ENCODE measurements at regions not wholly inside any gene's neighbourhood (a gene's known extent, or its start where the extent isn't known, plus 50 kb on each side); places are given as distances from the start of the nearest gene placed in this dataset.

- Histone ChIP-seq H3K4me3 (no peak overlapping the region), H2AFZ (ENCODE audit: control insufficient read depth, low read depth, low read length) (no peak overlapping the region), H3K4me2 (ENCODE audit: control insufficient read depth, insufficient read depth) (no peak overlapping the region), H3K4me1 (ENCODE audit: control insufficient read depth, insufficient read depth, low read length) (no peaks in the 10 kb centered on the region), H3K36me3 (ENCODE audit: control insufficient read depth in 2 of 2, insufficient read depth in 2 of 2, low read length in 1 of 2) (no peaks in the 10 kb centered on the region), H3K79me2 (ENCODE audit: control insufficient read depth, insufficient read depth, low read length) (no peaks in the 10 kb centered on the region), H4K20me1 (ENCODE audit: control insufficient read depth, insufficient read depth) (no peaks in the 10 kb centered on the region), H3K27ac (ENCODE audit: control insufficient read depth, insufficient read depth) (no peak overlapping the region), H3K9ac (ENCODE audit: control insufficient read depth, insufficient read depth, low read length) (no peak overlapping the region), H3K9me3 (replicated peaks; ENCODE audit: control insufficient read depth, insufficient read depth, low read length) (no peaks in the 10 kb centered on the region), H3K27me3 (replicated peaks in 1 of 2; ENCODE audit: control insufficient read depth in 2 of 2, insufficient read depth in 2 of 2, low read length in 1 of 2) (no peaks in the 10 kb centered on the region)
- intact Hi-C loops (cut with micrococcal nuclease; ENCODE audit: unreplicated experiment) (no loop called here), in situ Hi-C loops (cut with MboI) (no loop called here)
- ChIA-PET RAD21 (ENCODE audit: unreplicated experiment) (no interaction called here), SMC1A (ENCODE audit: uncharacterized antibody, unreplicated experiment) (no interaction called here), CTCF (no interaction called here), POLR2A (no interaction called here)
- TF ChIP-seq GABPA (IDR thresholded peaks at IDR 0.05; ENCODE audit: low read depth) (no peak), MYC (IDR thresholded peaks at IDR 0.05; ENCODE audit: insufficient read depth, insufficient read length, insufficient replicate concordance, low read length, severe bottlenecking) (no peak), MAX (IDR thresholded peaks at IDR 0.05; ENCODE audit: low read depth, low read length) (no peak), NR2F1 (conservative IDR thresholded peaks at IDR 0.05) (no peak), ZNF217 (IDR thresholded peaks at IDR 0.05) (no peak), E2F4 (IDR thresholded peaks at IDR 0.05; ENCODE audit: low read depth, low read length) (no peak), HDAC2 (IDR thresholded peaks at IDR 0.05) (no peak)
- 2% methylated on average over 4 of the region's 4 CpGs for WGBS (ENCODE audit: insufficient coverage, insufficient replicate concordance, low lambda C conversion rate, missing lambda C conversion rate)
- no peak for ATAC-seq
- BruUV-seq (replicated peaks) = no TSS peak
- no peak for DNase-seq (ENCODE audit: low read depth, low spot score)
- no peak for FAIRE-seq
These were observed 877.7 kb downstream of the TLE4 start for GRCh38 chr9:80449513-80449912.

GRCh38 chr9:80448996-80449395 is 877.2 kb downstream of the TLE4 start:
- H3K4me2 ChIP-seq (ENCODE audit: control insufficient read depth, insufficient read depth) = no peak overlapping the region
- H3K9ac ChIP-seq (ENCODE audit: control insufficient read depth, insufficient read depth, low read length) = no peak overlapping the region
- no peak overlapping the region for H3K27ac ChIP-seq (ENCODE audit: control insufficient read depth, insufficient read depth)
- SMC1A ChIA-PET (ENCODE audit: uncharacterized antibody, unreplicated experiment) = no interaction called here
- no peaks in the 10 kb centered on the region for H3K36me3 ChIP-seq (ENCODE audit: control insufficient read depth in 2 of 2, insufficient read depth in 2 of 2, low read length in 1 of 2)
- ATAC-seq (no peak), FAIRE-seq (no peak), DNase-seq (ENCODE audit: low read depth, low spot score) (no peak)
- POLR2A ChIA-PET = no interaction called here
- in situ Hi-C loops (cut with MboI) = no loop called here
- RAD21 ChIA-PET (ENCODE audit: unreplicated experiment) = no interaction called here
- CTCF ChIA-PET = no interaction called here
- H3K27me3 ChIP-seq (replicated peaks in 1 of 2; ENCODE audit: control insufficient read depth in 2 of 2, insufficient read depth in 2 of 2, low read length in 1 of 2) = no peaks in the 10 kb centered on the region
- intact Hi-C loops (cut with micrococcal nuclease; ENCODE audit: unreplicated experiment) = no loop called here
- H3K4me1 ChIP-seq (ENCODE audit: control insufficient read depth, insufficient read depth, low read length) = no peaks in the 10 kb centered on the region
- no peaks in the 10 kb centered on the region for H3K79me2 ChIP-seq (ENCODE audit: control insufficient read depth, insufficient read depth, low read length)
- H4K20me1 ChIP-seq (ENCODE audit: control insufficient read depth, insufficient read depth) = no peaks in the 10 kb centered on the region
- H3K9me3 ChIP-seq (replicated peaks; ENCODE audit: control insufficient read depth, insufficient read depth, low read length) = no peaks in the 10 kb centered on the region
- no TSS peak for BruUV-seq (replicated peaks)
- H3K4me3 ChIP-seq = no peak overlapping the region
- TF ChIP-seq BRCA1 (IDR thresholded peaks at IDR 0.05; ENCODE audit: low read depth, low read length) (no peak), SPI1 (IDR thresholded peaks at IDR 0.05; ENCODE audit: borderline replicate concordance, insufficient read depth, low read depth, low read length) (no peak), IKZF1 (conservative IDR thresholded peaks at IDR 0.05) (no peak), SREBF1 (IDR thresholded peaks at IDR 0.05; ENCODE audit: low read length) (no peak), CREM (IDR thresholded peaks at IDR 0.05; ENCODE audit: low read depth) (no peak)
- WGBS (ENCODE audit: insufficient coverage, insufficient replicate concordance, low lambda C conversion rate, missing lambda C conversion rate) = 0% methylated on average over 2 of the region's 2 CpGs
- H2AFZ ChIP-seq (ENCODE audit: control insufficient read depth, low read depth, low read length) = no peak overlapping the region

All from GM12878 (cell line).